ENCODE measurements at regions not wholly inside any gene's neighbourhood (a gene's known extent, or its start where the extent isn't known, plus 50 kb on each side); places are given as distances from the start of the nearest gene placed in this dataset.

DNA sequence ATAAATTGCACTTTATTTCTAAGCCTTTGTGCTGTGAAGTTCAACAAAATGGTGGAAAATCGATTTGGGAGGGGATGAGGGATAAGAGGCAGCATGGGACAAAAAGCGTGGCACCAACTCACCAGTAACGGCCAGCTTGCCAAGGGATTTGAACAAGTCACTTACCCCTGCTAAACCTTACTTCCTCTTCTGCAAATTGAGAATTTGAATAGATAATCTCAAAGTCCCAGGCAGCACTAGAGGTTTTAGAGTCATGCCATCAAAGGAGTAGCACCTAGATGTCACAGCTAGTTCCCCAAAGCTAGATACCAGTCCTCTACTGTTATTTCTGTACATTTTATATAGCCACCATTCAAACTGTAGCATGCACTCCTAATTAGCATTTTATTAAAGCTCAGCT, 83.7 kb upstream of the VRK2 start:
- H4K20me1 ChIP-seq (ENCODE audit: low read length): no peaks in the 10 kb centered on the region
- H3K4me2 ChIP-seq (ENCODE audit: low read length): no peak overlapping the region
- H2AFZ ChIP-seq (ENCODE audit: low read length): no peak overlapping the region
- no peak overlapping the region for H3K9ac ChIP-seq (ENCODE audit: low read length)
- H3K27ac ChIP-seq (ENCODE audit: low read length): no peak overlapping the region
- H3K4me3 ChIP-seq (ENCODE audit: low read length): no peak overlapping the region
- TF ChIP-seq, protein P1, sequence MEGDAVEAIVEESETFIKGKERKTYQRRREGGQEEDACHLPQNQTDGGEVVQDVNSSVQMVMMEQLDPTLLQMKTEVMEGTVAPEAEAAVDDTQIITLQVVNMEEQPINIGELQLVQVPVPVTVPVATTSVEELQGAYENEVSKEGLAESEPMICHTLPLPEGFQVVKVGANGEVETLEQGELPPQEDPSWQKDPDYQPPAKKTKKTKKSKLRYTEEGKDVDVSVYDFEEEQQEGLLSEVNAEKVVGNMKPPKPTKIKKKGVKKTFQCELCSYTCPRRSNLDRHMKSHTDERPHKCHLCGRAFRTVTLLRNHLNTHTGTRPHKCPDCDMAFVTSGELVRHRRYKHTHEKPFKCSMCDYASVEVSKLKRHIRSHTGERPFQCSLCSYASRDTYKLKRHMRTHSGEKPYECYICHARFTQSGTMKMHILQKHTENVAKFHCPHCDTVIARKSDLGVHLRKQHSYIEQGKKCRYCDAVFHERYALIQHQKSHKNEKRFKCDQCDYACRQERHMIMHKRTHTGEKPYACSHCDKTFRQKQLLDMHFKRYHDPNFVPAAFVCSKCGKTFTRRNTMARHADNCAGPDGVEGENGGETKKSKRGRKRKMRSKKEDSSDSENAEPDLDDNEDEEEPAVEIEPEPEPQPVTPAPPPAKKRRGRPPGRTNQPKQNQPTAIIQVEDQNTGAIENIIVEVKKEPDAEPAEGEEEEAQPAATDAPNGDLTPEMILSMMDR (conservative IDR thresholded peaks at IDR 0.05; ENCODE audit: low read depth, low read length): no peak
- no peak for TF ChIP-seq EZH2 (IDR thresholded peaks at IDR 0.05; ENCODE audit: low read length, unreplicated experiment)
- intact Hi-C loops (cut with micrococcal nuclease): no loop called here
- no TSS peak for BruUV-seq (replicated peaks)
- no peaks in the 10 kb centered on the region for H3K9me2 ChIP-seq (replicated peaks; ENCODE audit: low read length)
- no peaks in the 10 kb centered on the region for H3K79me2 ChIP-seq (ENCODE audit: low read length)
- ChIA-PET POLR2A (ENCODE audit: unreplicated experiment) (interaction anchor here (0.6 kb wide), 1 partner anchor 21 kb away, joined by 3 read pairs; no protein-coding TSS in a partner anchor), CTCF (no interaction called here)
- ATAC-seq: no peak
- no peak for DNase-seq
- no peaks in the 10 kb centered on the region for H3K9me3 ChIP-seq (ENCODE audit: low read length)
- no peaks in the 10 kb centered on the region for H3K27me3 ChIP-seq (ENCODE audit: low read length)
- H3K4me1 ChIP-seq (ENCODE audit: insufficient read depth, low read length): 0 out of 2 replicates have a peak, but pooled peaks cover 4% of the 10 kb centered on the region
- no peaks in the 10 kb centered on the region for H3F3A ChIP-seq (ENCODE audit: low read length, unreplicated experiment)
- no peaks in the 10 kb centered on the region for H3K36me3 ChIP-seq (ENCODE audit: low read depth, low read length)

DNA sequence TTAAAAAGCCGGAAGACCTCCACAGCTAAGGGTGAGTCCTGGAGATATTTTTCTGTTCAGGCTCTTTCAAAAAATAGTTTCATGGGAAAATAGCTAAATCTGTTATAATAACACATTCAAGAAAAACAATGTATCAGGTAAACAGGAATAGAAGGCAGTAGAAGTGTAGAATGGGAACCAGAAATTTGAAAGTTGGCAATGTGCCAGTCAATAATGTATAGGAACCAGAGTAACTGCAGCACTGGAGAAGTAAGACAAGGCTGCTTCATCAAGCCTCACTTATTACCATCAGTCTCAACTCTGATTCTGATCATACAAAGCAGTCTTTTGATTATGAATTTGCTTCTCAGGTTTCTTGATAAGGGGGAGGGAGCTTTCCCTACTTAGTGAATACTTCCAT, 81.4 kb upstream of the VRK2 start:
- DNase-seq (no peak), ATAC-seq (no peak)
- Histone ChIP-seq H4K20me1 (ENCODE audit: low read length) (no peaks in the 10 kb centered on the region), H3K27me3 (ENCODE audit: low read length) (no peaks in the 10 kb centered on the region), H3K9ac (ENCODE audit: low read length) (no peak overlapping the region), H3K4me3 (ENCODE audit: low read length) (no peak overlapping the region), H3F3A (ENCODE audit: low read length, unreplicated experiment) (no peaks in the 10 kb centered on the region), H2AFZ (ENCODE audit: low read length) (no peak overlapping the region), H3K36me3 (ENCODE audit: low read depth, low read length) (no peaks in the 10 kb centered on the region), H3K4me2 (ENCODE audit: low read length) (no peak overlapping the region), H3K79me2 (ENCODE audit: low read length) (no peaks in the 10 kb centered on the region), H3K9me3 (ENCODE audit: low read length) (no peaks in the 10 kb centered on the region), H3K9me2 (replicated peaks; ENCODE audit: low read length) (no peaks in the 10 kb centered on the region), H3K27ac (ENCODE audit: low read length) (no peak overlapping the region), H3K4me1 (ENCODE audit: insufficient read depth, low read length) (0 out of 2 replicates have a peak, but pooled peaks cover 4% of the 10 kb centered on the region)
- POLR2A ChIA-PET (ENCODE audit: unreplicated experiment): no interaction called here
- intact Hi-C loops (cut with micrococcal nuclease): no loop called here
- BruUV-seq (replicated peaks): no TSS peak
- CTCF ChIA-PET: no interaction called here
- TF ChIP-seq, protein P1 (conservative IDR thresholded peaks at IDR 0.05; ENCODE audit: low read depth, low read length): no peak
- TF ChIP-seq EZH2phosphoT487 (IDR thresholded peaks at IDR 0.05; ENCODE audit: borderline replicate concordance, low read length) (no peak), EZH2 (IDR thresholded peaks at IDR 0.05; ENCODE audit: low read length, unreplicated experiment) (no peak)

DNA sequence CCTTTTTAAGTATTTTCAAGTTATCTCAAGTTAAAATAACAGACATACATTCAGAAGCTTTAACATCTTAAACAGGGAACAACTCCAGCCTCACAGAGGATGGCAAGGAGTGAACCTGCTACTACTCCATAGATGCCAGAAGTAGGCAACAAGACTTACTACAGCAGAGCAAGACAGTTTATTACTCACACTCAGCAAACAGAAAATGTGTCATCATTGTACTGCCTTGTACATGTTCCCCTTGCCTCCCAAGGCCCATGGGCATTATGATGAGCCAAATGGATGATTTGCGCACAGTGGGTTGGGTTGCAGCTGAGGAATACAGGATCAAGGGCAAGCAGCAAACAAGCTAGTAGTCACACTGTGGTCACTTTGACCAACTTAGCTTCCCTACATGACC, 80.6 kb upstream of the VRK2 start:
- no peak overlapping the region for H3K27ac ChIP-seq (ENCODE audit: low read length)

More for the DNA sequence above, 80.6 kb upstream of the VRK2 start:
- no TSS peak for BruUV-seq (replicated peaks)
- Histone ChIP-seq H3F3A (ENCODE audit: low read length, unreplicated experiment) (no peaks in the 10 kb centered on the region), H4K20me1 (ENCODE audit: low read length) (no peaks in the 10 kb centered on the region), H3K4me2 (ENCODE audit: low read length) (no peak overlapping the region), H3K79me2 (ENCODE audit: low read length) (no peaks in the 10 kb centered on the region), H3K9me3 (ENCODE audit: low read length) (no peaks in the 10 kb centered on the region), H3K4me3 (ENCODE audit: low read length) (no peak overlapping the region), H3K9ac (ENCODE audit: low read length) (no peak overlapping the region), H3K36me3 (ENCODE audit: low read depth, low read length) (no peaks in the 10 kb centered on the region), H3K9me2 (replicated peaks; ENCODE audit: low read length) (no peaks in the 10 kb centered on the region), H3K27me3 (ENCODE audit: low read length) (no peaks in the 10 kb centered on the region), H2AFZ (ENCODE audit: low read length) (no peak overlapping the region), H3K4me1 (ENCODE audit: insufficient read depth, low read length) (0 out of 2 replicates have a peak, but pooled peaks cover 4% of the 10 kb centered on the region)
- ChIA-PET POLR2A (ENCODE audit: unreplicated experiment) (no interaction called here), CTCF (no interaction called here)
- intact Hi-C loops (cut with micrococcal nuclease): no loop called here
- TF ChIP-seq, protein P1 (conservative IDR thresholded peaks at IDR 0.05; ENCODE audit: low read depth, low read length): no peak
- TF ChIP-seq EZH2 (IDR thresholded peaks at IDR 0.05; ENCODE audit: low read length, unreplicated experiment) (no peak), EZH2phosphoT487 (IDR thresholded peaks at IDR 0.05; ENCODE audit: borderline replicate concordance, low read length) (no peak)
- DNase-seq (peak; percentile 74), ATAC-seq (peak; percentile 98)
